ENCODE measurements at regions not wholly inside any gene's neighbourhood (a gene's known extent, or its start where the extent isn't known, plus 50 kb on each side); places are given as distances from the start of the nearest gene placed in this dataset.

- no peak overlapping the region for H3K4me3 ChIP-seq (ENCODE audit: low read depth, low read length)
- TF ChIP-seq CTCF (IDR thresholded peaks at IDR 0.05; ENCODE audit: insufficient read depth, low read depth, low read length): no peak
- no peak for DNase-seq (ENCODE audit: low read depth)
These were observed 52.0 kb upstream of the TANC2 start for GRCh38 chr17:62913991-62914570.

- no peak overlapping the region for H3K4me3 ChIP-seq (ENCODE audit: low read depth, low read length)
- DNase-seq (ENCODE audit: low read depth): no peak
- no peak for TF ChIP-seq CTCF (IDR thresholded peaks at IDR 0.05; ENCODE audit: insufficient read depth, low read depth, low read length)
These were observed 53.7 kb upstream of the TANC2 start for GRCh38 chr17:62912363-62912762.

- H3K4me3 ChIP-seq (ENCODE audit: low read depth, low read length): no peak overlapping the region
- no peak for DNase-seq (ENCODE audit: low read depth)
- no peak for TF ChIP-seq CTCF (IDR thresholded peaks at IDR 0.05; ENCODE audit: insufficient read depth, low read depth, low read length)
These were observed 54.9 kb upstream of the TANC2 start for GRCh38 chr17:62911114-62911513.

- no peak for TF ChIP-seq CTCF (IDR thresholded peaks at IDR 0.05; ENCODE audit: insufficient read depth, low read depth, low read length)
- no peak for DNase-seq (ENCODE audit: low read depth)
- no peak overlapping the region for H3K4me3 ChIP-seq (ENCODE audit: low read depth, low read length)
These were observed 55.8 kb upstream of the TANC2 start for GRCh38 chr17:62910277-62910676.

- no peak for DNase-seq (ENCODE audit: low read depth)
- TF ChIP-seq CTCF (IDR thresholded peaks at IDR 0.05; ENCODE audit: insufficient read depth, low read depth, low read length): no peak
- H3K4me3 ChIP-seq (ENCODE audit: low read depth, low read length): no peak overlapping the region
These were observed 58.1 kb upstream of the TANC2 start for GRCh38 chr17:62907961-62908360.

- no peak for TF ChIP-seq CTCF (IDR thresholded peaks at IDR 0.05; ENCODE audit: insufficient read depth, low read depth, low read length)
These were observed 59.2 kb upstream of the TANC2 start for GRCh38 chr17:62906881-62907280.

GRCh38 chr17:62905233-62905632 lies 60.8 kb upstream of the TANC2 start:
- no peak overlapping the region for H3K4me3 ChIP-seq (ENCODE audit: low read depth, low read length)
- no peak for TF ChIP-seq CTCF (IDR thresholded peaks at IDR 0.05; ENCODE audit: insufficient read depth, low read depth, low read length)
- DNase-seq (ENCODE audit: low read depth): no peak

More at GRCh38 chr17:62906881-62907280, 59.2 kb upstream of the TANC2 start:
- H3K4me3 ChIP-seq (ENCODE audit: low read depth, low read length): no peak overlapping the region
- no peak for DNase-seq (ENCODE audit: low read depth)
